HCT116 (cell line): ENCODE measurements at regions not wholly inside any gene's neighbourhood (a gene's known extent, or its start where the extent isn't known, plus 50 kb on each side); places are given as distances from the start of the nearest gene placed in this dataset.
A peak's percentile ranks its signal among the peaks of the same experiment; 100 is the strongest.

ENCODE experiments used
- ATAC-seq: fragments of 200-7000 bp; cut with Tn5 transposase; 2 replicates; pipeline ENCODE4 v1.9.1; 2020; ENCODE audit warnings: mild to moderate bottlenecking, moderate library complexity
- BruUV-seq: library from RNA; stranded (reverse); fragments of 400-500 nt; replicated peaks from 2 replicates; lab custom pipeline; 2021; lab: Mats Ljungman, UMichigan
- CTCF ChIA-PET: fragments of 300-600 bp; sonication (Branson Sonifier 250); formaldehyde crosslinking; loops from one replicate; lab custom pipeline; 2021; ENCODE audit warnings: antibody characterized with exemption; lab: Charles Lee
- POLR2A ChIA-PET: fragments of 300-600, 350-600 bp; sonication (Branson Sonifier 250); formaldehyde crosslinking; loops from one replicate; lab custom pipeline; 2021; ENCODE audit warnings: antibody characterized with exemption; lab: Charles Lee
- RAD21 ChIA-PET, 2 experiments: fragments of 300-600 bp; sonication (Branson Sonifier 250); formaldehyde crosslinking; loops; one replicate each; lab custom pipeline; 2023; ENCODE audit warnings: low total read pairs in 2 of 2; ENCODE audit not compliant: uncharacterized antibody in 2 of 2, unreplicated experiment in 2 of 2, low non-redundant PET in 1 of 2; lab: Charles Lee
- DNase-seq: peaks from one replicate; pipeline ENCODE4 v3.0.0-alpha.2; 2010; ENCODE audit warnings: low read depth, low spot score
- H2AFZ ChIP-seq: fragments of 200-600 bp; shearing (Covaris generic), sonication (generic); 2 replicates; pipeline ENCODE4 v1.6.1; 2017; ENCODE audit warnings: low read depth, mixed run types, mixed read lengths, antibody characterized with exemption, low read length; ENCODE audit not compliant: poor library complexity, severe bottlenecking
- H3K27ac ChIP-seq: 2 replicates; pipeline ENCODE4 v1.5.1; 2012; ENCODE audit warnings: low read depth, low read length
- H3K27me3 ChIP-seq: fragments of 200-600 bp; sonication (generic); 2 replicates; pipeline ENCODE4 v1.6.1; 2016; ENCODE audit warnings: mixed run types, low read length, mixed read lengths; ENCODE audit not compliant: insufficient read depth
- H3K36me3 ChIP-seq, 2 experiments: fragments of 200-500 bp in 1 of 2; fragments of 200-600 bp in 1 of 2; sonication (Bioruptor generic) in 1 of 2; sonication (generic) in 1 of 2; 2 replicates each; pipeline versions ENCODE4 v1.5.1 to v1.6.1; 2014 to 2016; ENCODE audit warnings: low read length in 2 of 2, inconsistent platforms in 1 of 2, mixed read lengths in 1 of 2, mixed run types in 1 of 2; ENCODE audit not compliant: insufficient read depth in 2 of 2, control insufficient read depth in 1 of 2
- H3K4me1 ChIP-seq, 2 experiments: fragments of 200-600 bp in 1 of 2; sonication (generic) in 1 of 2; 2 replicates each; pipeline versions ENCODE4 v1.5.1 to v1.6.1; 2012 to 2017; ENCODE audit warnings: low read length in 2 of 2, inconsistent platforms in 1 of 2, mild to moderate bottlenecking in 1 of 2, mixed read lengths in 1 of 2, mixed run types in 1 of 2, moderate library complexity in 1 of 2; ENCODE audit not compliant: insufficient read depth in 2 of 2, control insufficient read depth in 1 of 2
- H3K4me2 ChIP-seq: fragments of 200-600 bp; sonication (generic); 2 replicates; pipeline ENCODE4 v1.6.1; 2017; ENCODE audit warnings: mixed run types, low read length, mixed read lengths
- H3K4me3 ChIP-seq, 2 experiments: fragments of 200-600 bp in 1 of 2; sonication (generic) in 1 of 2; replicated peaks in 1 of 2; 2 replicates each; pipeline ENCODE4 v1.5.1; 2011 to 2016; ENCODE audit warnings: low read length in 2 of 2, control low read depth in 1 of 2, low read depth in 1 of 2, mild to moderate bottlenecking in 1 of 2, mixed read lengths in 1 of 2, mixed run types in 1 of 2
- H3K79me2 ChIP-seq: fragments of 200-600 bp; sonication (generic); 2 replicates; pipeline ENCODE4 v1.6.1; 2017; ENCODE audit warnings: mild to moderate bottlenecking, mixed run types, low read length, moderate library complexity, mixed read lengths; ENCODE audit not compliant: insufficient read depth
- H3K9ac ChIP-seq: fragments of 200-600 bp; sonication (generic); 2 replicates; pipeline ENCODE4 v1.6.1; 2016; ENCODE audit warnings: low read length, mixed read lengths
- H3K9me2 ChIP-seq: fragments of 200-600 bp; sonication (generic), shearing (Covaris generic); 2 replicates; pipeline ENCODE4 v1.6.1; 2017; ENCODE audit warnings: mixed run types, mild to moderate bottlenecking, moderate library complexity; ENCODE audit not compliant: insufficient read depth
- H3K9me3 ChIP-seq, 2 experiments: fragments of 200-500 bp in 1 of 2; fragments of 200-600 bp in 1 of 2; sonication (Bioruptor generic) in 1 of 2; sonication (generic) in 1 of 2; 2 replicates each; pipeline ENCODE4 v1.6.1; 2014 to 2017; ENCODE audit warnings: low read length in 2 of 2, mixed read lengths in 2 of 2, inconsistent platforms in 1 of 2, low read depth in 1 of 2, mild to moderate bottlenecking in 1 of 2, mixed run types in 1 of 2, moderate library complexity in 1 of 2; ENCODE audit not compliant: control insufficient read depth in 1 of 2, insufficient read depth in 1 of 2
- H4K20me1 ChIP-seq: fragments of 200-600 bp; sonication (generic), shearing (Covaris generic); 2 replicates; pipeline ENCODE4 v1.6.1; 2017; ENCODE audit warnings: mixed run types, mild to moderate bottlenecking, moderate library complexity; ENCODE audit not compliant: insufficient read depth
- ATF3 ChIP-seq: IDR thresholded peaks from 2 replicates; pipeline ENCODE4 v1.6.1; 2012
- CBX3 ChIP-seq: IDR thresholded peaks from 2 replicates; pipeline ENCODE4 v1.6.1; 2012; ENCODE audit warnings: low read depth
- CEBPB ChIP-seq: IDR thresholded peaks from 2 replicates; pipeline ENCODE4 v1.6.1; 2012; ENCODE audit warnings: low read depth
- CTCF ChIP-seq, 3 experiments: fragments of 200-600 bp in 1 of 3; sonication (generic) in 1 of 3; IDR thresholded peaks in 2 of 3; conservative IDR thresholded peaks in 1 of 3; 2 replicates each; pipeline ENCODE4 v1.5.1; 2012 to 2017; ENCODE audit warnings: low read depth in 2 of 3, low read length in 2 of 3, antibody characterized with exemption in 1 of 3, borderline replicate concordance in 1 of 3, control low read depth in 1 of 3, mild to moderate bottlenecking in 1 of 3, mixed read lengths in 1 of 3, mixed run types in 1 of 3, moderate library complexity in 1 of 3; ENCODE audit not compliant: insufficient read depth in 1 of 3
- ELF1 ChIP-seq: IDR thresholded peaks from 2 replicates; pipeline ENCODE4 v1.6.1; 2012; ENCODE audit warnings: low read depth, borderline replicate concordance
- EZH2 ChIP-seq: fragments of 200-600 bp; sonication (generic); IDR thresholded peaks from 2 replicates; pipeline ENCODE4 v1.6.1; 2017; ENCODE audit warnings: antibody characterized with exemption, mixed run types
- FOSL1 ChIP-seq: IDR thresholded peaks from 2 replicates; pipeline ENCODE4 v1.6.1; 2012; ENCODE audit warnings: low read depth
- JUND ChIP-seq: IDR thresholded peaks from 2 replicates; pipeline ENCODE4 v1.6.1; 2012
- MAX ChIP-seq: IDR thresholded peaks from 2 replicates; pipeline ENCODE4 v1.6.1; 2012
- POLR2A ChIP-seq: IDR thresholded peaks from 2 replicates; pipeline ENCODE4 v1.7.0; 2011; ENCODE audit warnings: borderline replicate concordance; ENCODE audit not compliant: insufficient read depth, insufficient read length; ENCODE audit errors: extremely low read depth
- POLR2AphosphoS5 ChIP-seq: IDR thresholded peaks from 2 replicates; pipeline ENCODE4 v1.6.1; 2011; ENCODE audit warnings: mild to moderate bottlenecking, low read depth, low read length, moderate library complexity
- RAD21 ChIP-seq: IDR thresholded peaks from 2 replicates; pipeline ENCODE4 v1.6.1; 2012; ENCODE audit warnings: low read depth, mild to moderate bottlenecking
- ZBTB33 ChIP-seq: IDR thresholded peaks from 2 replicates; pipeline ENCODE4 v1.6.1; 2011; ENCODE audit warnings: mild to moderate bottlenecking, low read length, moderate library complexity; ENCODE audit not compliant: insufficient replicate concordance; ENCODE audit errors: extremely low read depth
- intact Hi-C: fragments of 100-400 bp; cut with micrococcal nuclease; formaldehyde crosslinking; loops from 2 replicates; pipeline ENCODE4 v1.10.0; 2022

GRCh38 chr13:50244355-50244712 is 229.1 kb downstream of the KCNRG start:
- RAD21 ChIA-PET: interaction anchor here in 1 of 2 experiments (1.0 kb wide), 1 partner anchor 58 kb away, joined by 3 read pairs; no protein-coding TSS in a partner anchor
- no peaks in the 10 kb centered on the region for H3K79me2 ChIP-seq
- no peak overlapping the region for H3K9ac ChIP-seq
- DNase-seq (no peak), ATAC-seq (no peak)
- peak overlapping the region in 1 of 2 experiments; percentile 33; a peak in 2 of 4 replicates for H3K4me3 ChIP-seq
- BruUV-seq: no TSS peak
- CTCF ChIA-PET: no interaction called here
- no peaks in the 10 kb centered on the region for H3K9me2 ChIP-seq
- no peaks in the 10 kb centered on the region for H3K9me3 ChIP-seq
- H4K20me1 ChIP-seq: peaks cover 5% of the 10 kb centered on the region; the same call in 1 of the 2 replicates
- H3K36me3 ChIP-seq: no peaks in the 10 kb centered on the region
- H3K27ac ChIP-seq: peak overlapping the region; percentile 33; the same call in 1 of the 2 replicates
- TF ChIP-seq MAX (no peak), CBX3 (no peak), EZH2 (no peak)
- H3K4me2 ChIP-seq: peak overlapping the region; percentile 65
- H2AFZ ChIP-seq: no peak overlapping the region
- 0 out of 2 replicates have a peak, but pooled peaks cover 3% of the 10 kb centered on the region for H3K27me3 ChIP-seq
- POLR2A ChIA-PET: no interaction called here
- intact Hi-C loops: no loop called here
- peaks cover 26 to 28% of the 10 kb centered on the region in 2 experiments for H3K4me1 ChIP-seq

GRCh38 chr13:50244713-50245574 is 229.7 kb downstream of the KCNRG start:
- H3K27me3 ChIP-seq: 0 out of 2 replicates have a peak, but pooled peaks cover 3% of the 10 kb centered on the region
- peaks cover 5% of the 10 kb centered on the region; the same call in 1 of the 2 replicates for H4K20me1 ChIP-seq
- CTCF ChIA-PET: no interaction called here
- H3K9me2 ChIP-seq: no peaks in the 10 kb centered on the region
- peak overlapping the region; percentile 33; the same call in 1 of the 2 replicates for H3K27ac ChIP-seq
- peak; percentile 98 for ATAC-seq
- peak overlapping the region; percentile 65 for H3K4me2 ChIP-seq
- H3K79me2 ChIP-seq: no peaks in the 10 kb centered on the region
- peaks cover 26 to 28% of the 10 kb centered on the region in 2 experiments for H3K4me1 ChIP-seq
- H3K9me3 ChIP-seq: no peaks in the 10 kb centered on the region
- no TSS peak for BruUV-seq
- intact Hi-C loops: loop anchor here (5.0 kb wide), 1 partner anchor 163 kb away; no protein-coding TSS in a partner anchor
- H2AFZ ChIP-seq: no peak overlapping the region
- no peaks in the 10 kb centered on the region for H3K36me3 ChIP-seq
- H3K4me3 ChIP-seq: peak overlapping the region in 1 of 2 experiments; percentile 33; a peak in 2 of 4 replicates
- H3K9ac ChIP-seq: no peak overlapping the region
- POLR2A ChIA-PET: no interaction called here
- DNase-seq: peak; percentile 79
- RAD21 ChIA-PET: interaction anchor here in 1 of 2 experiments (1.0 kb wide), 1 partner anchor 59 kb away, joined by 3 read pairs; no protein-coding TSS in a partner anchor
- TF ChIP-seq JUND (peak; percentile 96), POLR2AphosphoS5 (no peak; the same call in 1 of the 2 replicates), MAX (no peak; the same call in 1 of the 2 replicates), POLR2A (no peak), CEBPB (peak; percentile 69), RAD21 (peak; percentile 18; the same call in 1 of the 2 replicates), ELF1 (no peak), ATF3 (no peak; the same call in 1 of the 2 replicates), FOSL1 (peak; percentile 98), EZH2 (no peak), CTCF (IDR thresholded peaks at IDR 0.05 in 2 of 3, conservative IDR thresholded peaks at IDR 0.05 in 1 of 3; ENCODE audit: borderline replicate concordance in 1 of 3, insufficient read depth in 1 of 3, low read depth in 2 of 3, low read length in 2 of 3) (no peak), ZBTB33 (no peak)
